Ishikawa (cell line): ENCODE measurements at regions not wholly inside any gene's neighbourhood (a gene's known extent, or its start where the extent isn't known, plus 50 kb on each side); places are given as distances from the start of the nearest gene placed in this dataset.
A peak's percentile ranks its signal among the peaks of the same experiment; 100 is the strongest.

Source experiments
- CEBPB ChIP-seq: IDR thresholded peaks from 2 replicates; pipeline ENCODE4 v1.6.1; 2012
- FOXM1 ChIP-seq: IDR thresholded peaks from 2 replicates; pipeline ENCODE4 v1.6.1; 2012; ENCODE audit warnings: low read depth, borderline replicate concordance
- MAX ChIP-seq: IDR thresholded peaks from 2 replicates; pipeline ENCODE4 v1.6.1; 2012
- USF1 ChIP-seq: IDR thresholded peaks from 2 replicates; pipeline ENCODE4 v1.6.1; 2012
- YY1 ChIP-seq: IDR thresholded peaks from 2 replicates; pipeline ENCODE4 v1.6.1; 2012; ENCODE audit warnings: low read depth

- TF ChIP-seq USF1 (no peak), MAX (peak; percentile 67), CEBPB (no peak), YY1 (peak; percentile 75; the same call in 1 of the 2 replicates), FOXM1 (no peak; the same call in 1 of the 2 replicates)
Observed at GRCh38 chr1:229093609-229094336, 177.1 kb upstream of the RAB4A start.
